GM18873 (cell line): ENCODE measurements at regions not wholly inside any gene's neighbourhood (a gene's known extent, or its start where the extent isn't known, plus 50 kb on each side); places are given as distances from the start of the nearest gene placed in this dataset.
"Not testable (repeated sequence)": the region's sequence is repeated elsewhere in the genome, so short reads cannot be mapped to it uniquely, and the experiment has no call there.

Experiments
- ATAC-seq: cut with Tn5 transposase; IDR thresholded peaks from one replicate; pipeline ENCODE4 v1.9.1; 2021; ENCODE audit warnings: mild to moderate bottlenecking, moderate library complexity, moderate number of reproducible peaks; ENCODE audit not compliant: unreplicated experiment, low FRiP score

GRCh38 chr1:177441281-177441680 is 270.5 kb downstream of the BRINP2 start:
- ATAC-seq: no peak

- no peak for ATAC-seq
These were observed 270.1 kb downstream of the BRINP2 start for GRCh38 chr1:177440821-177441220.

- no peak for ATAC-seq
These were observed 268.5 kb downstream of the BRINP2 start for GRCh38 chr1:177439301-177439700.

- no peak for ATAC-seq
These were observed 264.6 kb downstream of the BRINP2 start for GRCh38 chr1:177435364-177435763.

GRCh38 chr1:177432897-177433296 is 262.1 kb downstream of the BRINP2 start:
- ATAC-seq: no peak

- no peak for ATAC-seq
These were observed 260.4 kb downstream of the BRINP2 start for GRCh38 chr1:177431123-177431522.

- ATAC-seq: no peak
These were observed 258.5 kb downstream of the BRINP2 start for GRCh38 chr1:177429234-177429633.

GRCh38 chr1:177427811-177428210 is 257.1 kb downstream of the BRINP2 start:
- no peak for ATAC-seq

GRCh38 chr1:177426497-177426896 is 255.7 kb downstream of the BRINP2 start:
- no peak for ATAC-seq

- no peak for ATAC-seq
These were observed 254.4 kb downstream of the BRINP2 start for GRCh38 chr1:177425199-177425598.

GRCh38 chr1:177424744-177425143 is 254.0 kb downstream of the BRINP2 start:
- ATAC-seq: no peak

- no peak for ATAC-seq
These were observed 252.3 kb downstream of the BRINP2 start for GRCh38 chr1:177423090-177423489.

GRCh38 chr1:177413982-177414596 is 243.3 kb downstream of the BRINP2 start:
- ATAC-seq: no peak

- no peak for ATAC-seq
These were observed 240.6 kb downstream of the BRINP2 start for GRCh38 chr1:177411381-177411780.

GRCh38 chr1:177410179-177410766 is 239.5 kb downstream of the BRINP2 start:
- ATAC-seq: no peak

- ATAC-seq: not testable (repeated sequence)
These were observed 235.6 kb downstream of the BRINP2 start for GRCh38 chr1:177406323-177406722.

GRCh38 chr1:177392336-177392735 is 221.6 kb downstream of the BRINP2 start:
- ATAC-seq: no peak

GRCh38 chr1:177385760-177386698 is 215.3 kb downstream of the BRINP2 start:
- ATAC-seq: no peak

- ATAC-seq: no peak
These were observed 213.7 kb downstream of the BRINP2 start for GRCh38 chr1:177384461-177384860.

GRCh38 chr1:177383715-177384114 is 213.0 kb downstream of the BRINP2 start:
- ATAC-seq: no peak

GRCh38 chr1:177377866-177378265 is 207.1 kb downstream of the BRINP2 start:
- ATAC-seq: no peak
